BE2C (cell line): ENCODE measurements at regions not wholly inside any gene's neighbourhood (a gene's known extent, or its start where the extent isn't known, plus 50 kb on each side); places are given as distances from the start of the nearest gene placed in this dataset.

ENCODE experiments used
- DNase-seq: peaks from one replicate; pipeline ENCODE4 v3.0.0-alpha.2; 2020
- H3K27me3 ChIP-seq: fragments of 250-450 bp; sonication (Bioruptor Pico); 2 replicates; pipeline ENCODE4 v1.5.1; 2020; ENCODE audit warnings: mild to moderate bottlenecking
- H3K36me3 ChIP-seq: fragments of 250-450 bp; sonication (Bioruptor Pico); 2 replicates; pipeline ENCODE4 v1.5.1; 2020; ENCODE audit warnings: mild to moderate bottlenecking
- H3K4me1 ChIP-seq: fragments of 250-450 bp; sonication (Bioruptor Pico); 2 replicates; pipeline ENCODE4 v1.5.1; 2020
- H3K4me3 ChIP-seq: 2 replicates; pipeline ENCODE4 v1.5.1; 2011; ENCODE audit warnings: low read depth, low read length
- H3K9me3 ChIP-seq: fragments of 250-450 bp; sonication (Bioruptor Pico); 2 replicates; pipeline ENCODE4 v1.5.1; 2020
- CTCF ChIP-seq: IDR thresholded peaks from 2 replicates; pipeline ENCODE4 v1.5.1; 2012; ENCODE audit warnings: mild to moderate bottlenecking, low read depth, low read length

GRCh38 chr13:40223585-40223984 is 442.9 kb downstream of the FOXO1 start:
- no peak for DNase-seq
- no peaks in the 10 kb centered on the region for H3K9me3 ChIP-seq
- TF ChIP-seq CTCF, result no peak

DNA sequence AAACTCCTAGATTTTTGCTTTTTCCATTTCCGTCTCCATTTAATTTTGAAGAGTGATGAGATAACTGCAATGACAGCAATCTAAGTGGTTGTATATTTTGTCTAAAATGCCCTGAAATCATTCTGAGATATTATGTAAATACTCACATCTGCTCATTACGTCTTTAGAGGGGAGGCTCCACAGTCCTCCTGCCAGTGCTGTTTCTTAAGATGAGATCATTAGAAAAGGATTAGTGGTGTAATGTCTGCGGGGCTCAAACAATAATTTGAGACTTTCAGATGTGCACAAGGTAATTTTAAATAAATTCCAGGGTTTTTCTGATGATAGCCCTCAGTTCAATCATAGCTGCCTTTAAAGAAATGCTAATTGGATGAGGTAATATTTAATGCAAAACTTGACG is 437.9 kb downstream of the FOXO1 start:
- Histone ChIP-seq H3K4me1 (no peaks in the 10 kb centered on the region), H3K9me3 (no peaks in the 10 kb centered on the region), H3K36me3 (no peaks in the 10 kb centered on the region), H3K27me3 (no peaks in the 10 kb centered on the region), H3K4me3 (no peak overlapping the region)
- DNase-seq, result no peak
- no peak for TF ChIP-seq CTCF

More at GRCh38 chr13:40223585-40223984, 442.9 kb downstream of the FOXO1 start:
- Histone ChIP-seq H3K4me3 (no peak overlapping the region), H3K4me1 (no peaks in the 10 kb centered on the region), H3K36me3 (no peaks in the 10 kb centered on the region), H3K27me3 (no peaks in the 10 kb centered on the region)

DNA sequence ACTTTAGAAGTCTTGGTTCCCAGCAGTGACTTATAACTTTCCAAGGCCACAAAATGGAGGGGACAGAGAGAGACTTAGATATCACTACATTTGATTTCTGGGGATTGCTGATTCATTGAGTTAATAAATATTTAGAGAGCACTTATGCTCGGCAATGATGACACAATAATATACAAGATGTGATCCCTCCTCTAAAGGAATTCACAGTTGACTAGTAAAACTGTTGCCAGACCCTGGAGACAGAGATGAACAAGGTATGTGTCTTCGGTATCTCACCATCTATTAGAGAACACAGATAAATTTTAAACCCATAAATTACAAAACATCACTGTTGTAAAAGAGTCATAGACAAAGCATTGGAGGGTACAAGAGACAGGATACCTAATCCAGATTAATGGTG is 437.5 kb downstream of the FOXO1 start:
- H3K4me3 ChIP-seq, result no peak overlapping the region
- no peaks in the 10 kb centered on the region for H3K27me3 ChIP-seq
- no peak for DNase-seq
- H3K9me3 ChIP-seq, result no peaks in the 10 kb centered on the region
- H3K4me1 ChIP-seq, result no peaks in the 10 kb centered on the region
- no peaks in the 10 kb centered on the region for H3K36me3 ChIP-seq
- no peak for TF ChIP-seq CTCF

- no peaks in the 10 kb centered on the region for H3K9me3 ChIP-seq
- no peaks in the 10 kb centered on the region for H3K27me3 ChIP-seq
- no peaks in the 10 kb centered on the region for H3K36me3 ChIP-seq
- no peak for DNase-seq
- no peak for TF ChIP-seq CTCF
- H3K4me3 ChIP-seq, result no peak overlapping the region
- no peaks in the 10 kb centered on the region for H3K4me1 ChIP-seq
Measured at GRCh38 chr13:40230833-40231266, 435.6 kb downstream of the FOXO1 start.

DNA sequence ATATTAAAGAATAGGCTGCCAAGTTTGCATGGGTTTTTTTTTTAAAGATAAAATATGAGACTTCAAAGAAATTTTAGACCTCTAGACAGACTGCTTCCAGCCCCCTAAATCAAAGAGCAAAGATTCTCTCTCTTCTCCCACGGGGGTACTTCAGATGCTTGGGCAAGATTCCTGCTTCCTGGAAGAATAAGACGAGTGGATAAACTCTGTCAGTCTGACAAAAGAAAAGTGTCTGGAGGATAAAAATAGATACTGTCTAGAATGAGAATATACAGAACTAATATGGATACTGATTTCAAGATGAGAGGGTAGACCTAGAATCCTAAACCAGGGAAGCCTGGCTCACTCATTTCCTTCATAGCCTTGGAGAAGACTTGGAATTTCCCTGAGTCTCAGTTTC is 435.1 kb downstream of the FOXO1 start:
- TF ChIP-seq CTCF, result no peak
- H3K4me1 ChIP-seq, result no peaks in the 10 kb centered on the region
- H3K4me3 ChIP-seq, result no peak overlapping the region
- H3K9me3 ChIP-seq, result no peaks in the 10 kb centered on the region
- no peak for DNase-seq
- H3K36me3 ChIP-seq, result no peaks in the 10 kb centered on the region
- no peaks in the 10 kb centered on the region for H3K27me3 ChIP-seq

GRCh38 chr13:40231751-40232150 is 434.7 kb downstream of the FOXO1 start:
- Histone ChIP-seq H3K4me3 (no peak overlapping the region), H3K27me3 (no peaks in the 10 kb centered on the region), H3K9me3 (no peaks in the 10 kb centered on the region), H3K4me1 (no peaks in the 10 kb centered on the region), H3K36me3 (no peaks in the 10 kb centered on the region)
- TF ChIP-seq CTCF, result no peak
- no peak for DNase-seq
